Gastroesophageal sphincter (tissue), 4 donors: ENCODE measurements at regions not wholly inside any gene's neighbourhood (a gene's known extent, or its start where the extent isn't known, plus 50 kb on each side); places are given as distances from the start of the nearest gene placed in this dataset.

Experiments used
- ATAC-seq: fragments of 150-250 bp; one replicate; pipeline ENCODE4 v1.9.1; 2016; ENCODE audit warnings: mild to moderate bottlenecking, moderate library complexity
- H3K27ac ChIP-seq, 4 donors: fragments of 200-600 bp; sonication (generic) in 3 of 4; 1 replicate in 3 of 4; 2 replicates in 1 of 4; pipeline ENCODE4 v1.5.1; 2016 to 2019
- H3K27me3 ChIP-seq: fragments of 200-600 bp; sonication (generic); one replicate; pipeline ENCODE4 v1.5.1; 2019
- H3K36me3 ChIP-seq, 2 donors: fragments of 200-600 bp; sonication (generic); one replicate each; pipeline ENCODE4 v1.5.1; 2019; ENCODE audit warnings: control low read depth in 1 of 2
- H3K4me1 ChIP-seq, 3 donors: fragments of 200-600 bp; sonication (generic); 1 replicate in 2 of 3; 2 replicates in 1 of 3; pipeline ENCODE4 v1.5.1; 2016 to 2019; ENCODE audit warnings: control low read depth in 2 of 3
- H3K4me3 ChIP-seq, 2 donors: fragments of 200-600 bp; sonication (generic); one replicate each; pipeline ENCODE4 v1.5.1; 2019; ENCODE audit warnings: mild to moderate bottlenecking in 1 of 2, moderate library complexity in 1 of 2
- H3K9me3 ChIP-seq, 3 donors: fragments of 200-600 bp; sonication (generic); one replicate each; pipeline ENCODE4 v1.5.1; 2017 to 2019; ENCODE audit warnings: control low read depth in 2 of 3
- CTCF ChIP-seq, 4 experiments: fragments of 200-600 bp in 2 of 4; fragments of 450-650 bp in 2 of 4; sonication (generic) in 1 of 4; IDR thresholded peaks; one replicate each; pipeline ENCODE4 v1.5.1; 2017 to 2019; ENCODE audit warnings: antibody characterized with exemption in 4 of 4, mild to moderate bottlenecking in 2 of 4, moderate library complexity in 2 of 4
- EP300 ChIP-seq: sonication (generic); formaldehyde crosslinking; IDR thresholded peaks from one replicate; pipeline ENCODE4 v1.6.1; 2017; ENCODE audit warnings: antibody characterized with exemption, mild to moderate bottlenecking
- POLR2A ChIP-seq, 2 donors: fragments of 450-650 bp; IDR thresholded peaks; one replicate each; pipeline ENCODE4 v1.6.1; 2017; ENCODE audit warnings: antibody characterized with exemption in 2 of 2, mild to moderate bottlenecking in 2 of 2, moderate library complexity in 1 of 2
- POLR2AphosphoS5 ChIP-seq: sonication (generic); formaldehyde crosslinking; IDR thresholded peaks from one replicate; pipeline ENCODE4 v1.6.1; 2017; ENCODE audit warnings: antibody characterized with exemption
- WGBS, 2 donors: methylation state at CpG; one replicate each; pipeline ENCODE4 v1.1.5; 2018; ENCODE audit warnings: low coverage in 1 of 2; 5-methylcytosine and 5-hydroxymethylcytosine counted together

- H3K4me3 ChIP-seq, result no peak overlapping the region
- no peaks in the 10 kb centered on the region for H3K9me3 ChIP-seq
- WGBS, 2 donors, result 87% methylated on average over 4 of the region's 11 CpGs; no CpG with 5 or more reads in 1 of the 2 donors
- no peaks in the 10 kb centered on the region for H3K27me3 ChIP-seq
- ATAC-seq, result no peak
- H3K27ac ChIP-seq, result no peak overlapping the region
- TF ChIP-seq POLR2A (IDR thresholded peaks at IDR 0.05) (no peak), CTCF (IDR thresholded peaks at IDR 0.05) (no peak), POLR2AphosphoS5 (no peak), EP300 (no peak)
- H3K36me3 ChIP-seq, result peaks cover 0 to 12% of the 10 kb centered on the region in 2 donors
- H3K4me1 ChIP-seq, result no peaks in the 10 kb centered on the region
These were observed 415.3 kb downstream of the CTTN start for GRCh38 chr11:70813651-70814050.

GRCh38 chr11:70815485-70815832 is 417.1 kb downstream of the CTTN start:
- no peak for ATAC-seq
- WGBS, 2 donors, result no CpG with 5 or more reads among the region's 7 CpGs
- Histone ChIP-seq H3K4me3 (no peak overlapping the region), H3K27ac (no peak overlapping the region), H3K27me3 (no peaks in the 10 kb centered on the region), H3K36me3 (peaks cover 0 to 12% of the 10 kb centered on the region in 2 donors), H3K4me1 (no peaks in the 10 kb centered on the region), H3K9me3 (no peaks in the 10 kb centered on the region)
- TF ChIP-seq CTCF (IDR thresholded peaks at IDR 0.05), result no peak
- TF ChIP-seq POLR2AphosphoS5, result no peak
- no peak for TF ChIP-seq EP300
- TF ChIP-seq POLR2A (IDR thresholded peaks at IDR 0.05), result no peak

GRCh38 chr11:70816156-70816678 is 417.9 kb downstream of the CTTN start:
- TF ChIP-seq POLR2AphosphoS5 (no peak), CTCF (IDR thresholded peaks at IDR 0.05) (no peak), POLR2A (IDR thresholded peaks at IDR 0.05) (no peak), EP300 (no peak)
- Histone ChIP-seq H3K27me3 (no peaks in the 10 kb centered on the region), H3K4me3 (no peak overlapping the region), H3K27ac (no peak overlapping the region), H3K36me3 (peaks cover 0 to 12% of the 10 kb centered on the region in 2 donors), H3K4me1 (no peaks in the 10 kb centered on the region), H3K9me3 (no peaks in the 10 kb centered on the region)
- WGBS, 2 donors, result 90% methylated on average over 2 of the region's 10 CpGs; no CpG with 5 or more reads in 1 of the 2 donors
- no peak for ATAC-seq

GRCh38 chr11:70818351-70818750 is 420.0 kb downstream of the CTTN start:
- Histone ChIP-seq H3K9me3 (no peaks in the 10 kb centered on the region), H3K36me3 (peaks cover 0 to 6% of the 10 kb centered on the region in 2 donors), H3K27ac (no peak overlapping the region), H3K27me3 (no peaks in the 10 kb centered on the region), H3K4me3 (no peak overlapping the region), H3K4me1 (no peaks in the 10 kb centered on the region)
- no peak for ATAC-seq
- TF ChIP-seq EP300 (no peak), CTCF (IDR thresholded peaks at IDR 0.05) (no peak), POLR2A (IDR thresholded peaks at IDR 0.05) (no peak), POLR2AphosphoS5 (no peak)
- 53 to 65% methylated on average over 3 to 5 of the region's 9 CpGs for WGBS, 2 donors

- Histone ChIP-seq H3K4me3 (no peak overlapping the region), H3K9me3 (no peaks in the 10 kb centered on the region), H3K36me3 (no peaks in the 10 kb centered on the region), H3K4me1 (no peaks in the 10 kb centered on the region), H3K27ac (no peak overlapping the region), H3K27me3 (no peaks in the 10 kb centered on the region)
- no CpG with 5 or more reads among the region's 15 CpGs for WGBS, 2 donors
- TF ChIP-seq EP300 (no peak), POLR2AphosphoS5 (no peak), CTCF (IDR thresholded peaks at IDR 0.05) (no peak), POLR2A (IDR thresholded peaks at IDR 0.05) (no peak)
- ATAC-seq, result no peak
These were observed 420.7 kb downstream of the CTTN start for GRCh38 chr11:70819022-70819421.
